Keratinocyte (primary cell): ENCODE measurements at regions not wholly inside any gene's neighbourhood (a gene's known extent, or its start where the extent isn't known, plus 50 kb on each side); places are given as distances from the start of the nearest gene placed in this dataset.

Experiments used
- DNase-seq: peaks from one replicate; pipeline ENCODE4 v3.0.0-alpha.2; 2011; ENCODE audit warnings: low read depth, missing footprints, low spot score
- FAIRE-seq: peaks from 2 replicates; lab custom pipeline; 2011; peaks lifted over from hg19 to GRCh38; lab: Jason Lieb, UNC
- H2AFZ ChIP-seq: 2 replicates; pipeline ENCODE4 v1.6.0; 2012; ENCODE audit warnings: low read length, control low read depth, inconsistent platforms; ENCODE audit not compliant: control insufficient read depth
- H3K27ac ChIP-seq: 2 replicates; pipeline ENCODE4 v1.5.1; 2011; ENCODE audit warnings: low read length; ENCODE audit not compliant: control insufficient read depth, insufficient read depth
- H3K27me3 ChIP-seq: 3 replicates; pipeline ENCODE4 v1.6.0; 2011; ENCODE audit warnings: low read length; ENCODE audit not compliant: control insufficient read depth, insufficient read depth; ENCODE audit errors: extremely low read depth
- H3K36me3 ChIP-seq, 2 experiments: 2 replicates in 1 of 2; 3 replicates in 1 of 2; pipeline ENCODE4 v1.5.1; 2011; ENCODE audit warnings: low read length in 2 of 2, mild to moderate bottlenecking in 1 of 2; ENCODE audit not compliant: control insufficient read depth in 2 of 2, insufficient read depth in 2 of 2; ENCODE audit errors: extremely low read depth in 1 of 2
- H3K4me1 ChIP-seq: 3 replicates; pipeline ENCODE4 v1.5.1; 2011; ENCODE audit warnings: low read length; ENCODE audit not compliant: control insufficient read depth, insufficient read depth; ENCODE audit errors: extremely low read depth
- H3K4me2 ChIP-seq: 3 replicates; pipeline ENCODE4 v1.6.0; 2011; ENCODE audit warnings: low read depth, low read length; ENCODE audit not compliant: control insufficient read depth, insufficient read depth; ENCODE audit errors: extremely low read depth
- H3K4me3 ChIP-seq, 3 experiments: fragments of 200-600 bp in 1 of 3; sonication (generic) in 1 of 3; 2 replicates in 2 of 3; 3 replicates in 1 of 3; pipeline ENCODE4 v1.5.1; 2011 to 2016; ENCODE audit warnings: low read length in 3 of 3, mild to moderate bottlenecking in 3 of 3, control low read depth in 2 of 3, inconsistent platforms in 1 of 3, low read depth in 1 of 3, mixed read lengths in 1 of 3, mixed run types in 1 of 3, moderate library complexity in 1 of 3; ENCODE audit not compliant: control insufficient read depth in 2 of 3, insufficient read depth in 2 of 3; ENCODE audit errors: extremely low read depth in 1 of 3
- H3K79me2 ChIP-seq: 2 replicates; pipeline ENCODE4 v1.6.0; 2012; ENCODE audit warnings: low read length; ENCODE audit not compliant: control insufficient read depth, insufficient read depth
- H3K9ac ChIP-seq: 3 replicates; pipeline ENCODE4 v1.6.0; 2011; ENCODE audit warnings: low read length; ENCODE audit not compliant: control insufficient read depth, insufficient read depth; ENCODE audit errors: extremely low read depth
- H3K9me1 ChIP-seq: 3 replicates; pipeline ENCODE4 v1.6.0; 2011; ENCODE audit warnings: low read length; ENCODE audit not compliant: control insufficient read depth, insufficient read depth; ENCODE audit errors: extremely low read depth
- H3K9me3 ChIP-seq: 2 replicates; pipeline ENCODE4 v1.5.1; 2012; ENCODE audit warnings: low read depth, low read length; ENCODE audit not compliant: control insufficient read depth
- H4K20me1 ChIP-seq: 3 replicates; pipeline ENCODE4 v1.6.0; 2011; ENCODE audit warnings: low read length; ENCODE audit not compliant: control insufficient read depth, insufficient read depth; ENCODE audit errors: extremely low read depth
- CTCF ChIP-seq, 3 experiments: IDR thresholded peaks in 1 of 3; conservative IDR thresholded peaks in 1 of 3; optimal IDR thresholded peaks in 1 of 3; 2 replicates in 2 of 3; 3 replicates in 1 of 3; pipeline versions ENCODE3 to v1.5.1; 2011; ENCODE audit warnings: low read length in 3 of 3, mild to moderate bottlenecking in 3 of 3, moderate library complexity in 2 of 3, control low read depth in 1 of 3, inconsistent platforms in 1 of 3; ENCODE audit not compliant: insufficient read depth in 2 of 3; ENCODE audit errors: extremely low read depth in 1 of 3
- EZH2 ChIP-seq: IDR thresholded peaks from one replicate; pipeline ENCODE4 v1.6.1; 2012; ENCODE audit warnings: inconsistent platforms, mild to moderate bottlenecking, low read length, moderate library complexity
- dilution Hi-C: fragments of 300-500 bp; cut with MboI; formaldehyde crosslinking; loops from one replicate; pipeline ENCODE4 v1.7.0; 2020; ENCODE audit warnings: low sequenced_read_pairs; ENCODE audit not compliant: extremely low pct_ligation_motif_present

- H4K20me1 ChIP-seq, result no peaks in the 10 kb centered on the region
- H3K9me3 ChIP-seq, result peaks cover 6% of the 10 kb centered on the region
- no peaks in the 10 kb centered on the region for H3K79me2 ChIP-seq
- FAIRE-seq, result no peak
- dilution Hi-C loops, result no loop called here
- H3K9ac ChIP-seq, result no peak overlapping the region
- H3K27ac ChIP-seq, result no peak overlapping the region
- H3K9me1 ChIP-seq, result no peaks in the 10 kb centered on the region
- no peak overlapping the region for H3K4me3 ChIP-seq
- no peak overlapping the region for H2AFZ ChIP-seq
- no peaks in the 10 kb centered on the region for H3K27me3 ChIP-seq
- H3K4me1 ChIP-seq, result no peaks in the 10 kb centered on the region
- TF ChIP-seq CTCF (optimal IDR thresholded peaks at IDR 0.05 in 1 of 3, IDR thresholded peaks at IDR 0.05 in 1 of 3, conservative IDR thresholded peaks at IDR 0.05 in 1 of 3; ENCODE audit: extremely low read depth in 1 of 3, insufficient read depth in 2 of 3, low read length in 3 of 3) (no peak), EZH2 (no peak)
- DNase-seq, result no peak
- no peaks in the 10 kb centered on the region for H3K36me3 ChIP-seq
- H3K4me2 ChIP-seq, result no peak overlapping the region
These were observed 626.5 kb downstream of the UQCRFS1 start for GRCh38 chr19:28586474-28586873.

- Histone ChIP-seq H3K9me1 (no peaks in the 10 kb centered on the region), H3K4me2 (no peak overlapping the region), H3K4me1 (no peaks in the 10 kb centered on the region), H4K20me1 (no peaks in the 10 kb centered on the region), H3K9ac (no peak overlapping the region), H3K27ac (no peak overlapping the region), H3K9me3 (peaks cover 6% of the 10 kb centered on the region), H3K27me3 (no peaks in the 10 kb centered on the region), H2AFZ (no peak overlapping the region), H3K79me2 (no peaks in the 10 kb centered on the region), H3K36me3 (no peaks in the 10 kb centered on the region), H3K4me3 (no peak overlapping the region)
- FAIRE-seq, result no peak
- dilution Hi-C loops, result no loop called here
- no peak for TF ChIP-seq EZH2
- no peak for TF ChIP-seq CTCF (optimal IDR thresholded peaks at IDR 0.05 in 1 of 3, IDR thresholded peaks at IDR 0.05 in 1 of 3, conservative IDR thresholded peaks at IDR 0.05 in 1 of 3; ENCODE audit: extremely low read depth in 1 of 3, insufficient read depth in 2 of 3, low read length in 3 of 3)
- no peak for DNase-seq
These were observed 627.2 kb downstream of the UQCRFS1 start for GRCh38 chr19:28585796-28586195.
